ENCODE measurements at regions not wholly inside any gene's neighbourhood (a gene's known extent, or its start where the extent isn't known, plus 50 kb on each side); places are given as distances from the start of the nearest gene placed in this dataset.

DNA sequence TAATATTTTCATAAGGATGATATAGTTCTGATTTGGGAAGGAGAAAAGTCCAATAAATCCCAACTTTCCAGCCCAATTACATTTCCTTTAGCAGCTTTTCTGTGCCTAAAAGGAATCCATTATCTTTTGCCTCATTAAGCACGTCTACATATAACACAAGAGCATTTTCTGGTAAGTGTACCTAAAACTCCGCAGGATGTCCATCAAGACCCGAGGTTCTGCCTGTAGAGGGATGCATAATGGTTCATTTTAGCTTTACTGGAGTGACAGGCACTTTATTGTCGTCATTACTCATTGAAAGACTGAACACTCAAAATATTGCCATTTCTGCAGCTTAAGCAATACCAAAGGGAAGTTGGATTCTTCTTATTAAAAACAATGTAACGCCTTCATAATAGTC, 669.0 kb downstream of the PRELID2 start:
- TF ChIP-seq HOXB5 (CRISPR knock-in tag; IDR thresholded peaks at IDR 0.05), result no peak
- no peak for TF ChIP-seq ZFP36 (IDR thresholded peaks at IDR 0.05; ENCODE audit: borderline replicate concordance, partially characterized antibody)
- TF ChIP-seq ZC3H11A (IDR thresholded peaks at IDR 0.05), result no peak
- no peak for TF ChIP-seq CBX8 (IDR thresholded peaks at IDR 0.05)
- TF ChIP-seq POLR2AphosphoS2 (conservative IDR thresholded peaks at IDR 0.05; ENCODE audit: low read length), result no peak
- no peak for TF ChIP-seq BHLHE40 (IDR thresholded peaks at IDR 0.05; ENCODE audit: low read depth, low read length)
- TF ChIP-seq, protein P1, sequence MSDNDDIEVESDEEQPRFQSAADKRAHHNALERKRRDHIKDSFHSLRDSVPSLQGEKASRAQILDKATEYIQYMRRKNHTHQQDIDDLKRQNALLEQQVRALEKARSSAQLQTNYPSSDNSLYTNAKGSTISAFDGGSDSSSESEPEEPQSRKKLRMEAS (IDR thresholded peaks at IDR 0.05), result no peak
- TF ChIP-seq CHD4 (IDR thresholded peaks at IDR 0.05; ENCODE audit: borderline replicate concordance), result no peak
- TF ChIP-seq FOSB (CRISPR knock-in tag; IDR thresholded peaks at IDR 0.05), result no peak
- no peak for TF ChIP-seq NPAS2 (CRISPR knock-in tag; IDR thresholded peaks at IDR 0.05; ENCODE audit: borderline replicate concordance)
- FAIRE-seq, result no peak
- Histone ChIP-seq H3K4me1 (no peaks in the 10 kb centered on the region), H3K4me3 (no peak overlapping the region), H3K9me3 (no peaks in the 10 kb centered on the region), H3K27ac (no peak overlapping the region), H3K4me2 (no peak overlapping the region)
- CTCF ChIA-PET, result no interaction called here
- POLR2A ChIA-PET, result no interaction called here
- ATAC-seq, result no peak
- no peak for DNase-seq (ENCODE audit: low read depth in 1 of 2, low spot score in 1 of 2)
- WGBS (ENCODE audit: missing lambda C conversion rate), result 11% methylated on average over 5 of the region's 5 CpGs

- TF ChIP-seq HOXB5 (CRISPR knock-in tag; IDR thresholded peaks at IDR 0.05), result no peak
- TF ChIP-seq CHD2 (IDR thresholded peaks at IDR 0.05; ENCODE audit: low read length, partially characterized antibody), result no peak
- no peak for TF ChIP-seq RCOR1 (IDR thresholded peaks at IDR 0.05; ENCODE audit: low read depth, low read length)
- no peak for TF ChIP-seq FOSL2 (IDR thresholded peaks at IDR 0.05)
- TF ChIP-seq FOSL2 (CRISPR knock-in tag; IDR thresholded peaks at IDR 0.05), result no peak
- no peak for TF ChIP-seq KDM5A (IDR thresholded peaks at IDR 0.05)
- no peak for TF ChIP-seq JUNB (IDR thresholded peaks at IDR 0.05)
- TF ChIP-seq EP300 (IDR thresholded peaks at IDR 0.05), result no peak
- TF ChIP-seq, protein P1 (IDR thresholded peaks at IDR 0.05), result no peak
- no peak for TF ChIP-seq MYC (IDR thresholded peaks at IDR 0.05; ENCODE audit: borderline replicate concordance, low read length)
- TF ChIP-seq CHD4 (IDR thresholded peaks at IDR 0.05; ENCODE audit: borderline replicate concordance), result no peak
- TF ChIP-seq HDAC2 (IDR thresholded peaks at IDR 0.05), result no peak
- TF ChIP-seq CTCF (IDR thresholded peaks at IDR 0.05), result no peak
- FAIRE-seq (peak; percentile 7), DNase-seq (ENCODE audit: low read depth in 1 of 2, low spot score in 1 of 2) (no peak), ATAC-seq (no peak)
- CTCF ChIA-PET, result no interaction called here
- no peak overlapping the region for H3K4me2 ChIP-seq
- H3K27ac ChIP-seq, result no peak overlapping the region
- no peaks in the 10 kb centered on the region for H3K4me1 ChIP-seq
- H3K4me3 ChIP-seq, result no peak overlapping the region
- POLR2A ChIA-PET, result no interaction called here
- no peaks in the 10 kb centered on the region for H3K9me3 ChIP-seq
- WGBS (ENCODE audit: missing lambda C conversion rate), result 8% methylated on average over 3 of the region's 3 CpGs
These were observed 671.3 kb downstream of the PRELID2 start for GRCh38 chr5:145163876-145164275.

- FAIRE-seq, result no peak
- CTCF ChIA-PET, result no interaction called here
- TF ChIP-seq EHMT2 (IDR thresholded peaks at IDR 0.05; ENCODE audit: low read depth) (no peak), RCOR1 (IDR thresholded peaks at IDR 0.05; ENCODE audit: low read depth, low read length) (no peak), RNF2 (IDR thresholded peaks at IDR 0.05; ENCODE audit: borderline replicate concordance, low read depth) (no peak), JUN (IDR thresholded peaks at IDR 0.05) (no peak), EHF (CRISPR knock-in tag; IDR thresholded peaks at IDR 0.05) (no peak), BHLHE40 (IDR thresholded peaks at IDR 0.05; ENCODE audit: low read depth, low read length) (no peak), ZFP36 (IDR thresholded peaks at IDR 0.05; ENCODE audit: borderline replicate concordance, partially characterized antibody) (no peak), HMGXB4 (CRISPR knock-in tag; IDR thresholded peaks at IDR 0.05; ENCODE audit: borderline replicate concordance) (no peak), FOXS1 (CRISPR knock-in tag; IDR thresholded peaks at IDR 0.05) (no peak)
- TF ChIP-seq, protein P1 (IDR thresholded peaks at IDR 0.05), result no peak
- TF ChIP-seq, protein P2, sequence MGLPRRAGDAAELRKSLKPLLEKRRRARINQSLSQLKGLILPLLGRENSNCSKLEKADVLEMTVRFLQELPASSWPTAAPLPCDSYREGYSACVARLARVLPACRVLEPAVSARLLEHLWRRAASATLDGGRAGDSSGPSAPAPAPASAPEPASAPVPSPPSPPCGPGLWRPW (IDR thresholded peaks at IDR 0.05), result no peak
These were observed 672.5 kb downstream of the PRELID2 start for GRCh38 chr5:145162626-145163025.

More at GRCh38 chr5:145162626-145163025, 672.5 kb downstream of the PRELID2 start:
- Histone ChIP-seq H3K4me2 (no peak overlapping the region), H3K4me3 (no peak overlapping the region), H3K4me1 (no peaks in the 10 kb centered on the region), H3K9me3 (no peaks in the 10 kb centered on the region), H3K27ac (no peak overlapping the region)
- DNase-seq (ENCODE audit: low read depth in 1 of 2, low spot score in 1 of 2), result no peak
- POLR2A ChIA-PET, result no interaction called here
- ATAC-seq, result no peak

Measured in A549 (cell line).